ENCODE measurements at regions not wholly inside any gene's neighbourhood (a gene's known extent, or its start where the extent isn't known, plus 50 kb on each side); places are given as distances from the start of the nearest gene placed in this dataset.

DNA sequence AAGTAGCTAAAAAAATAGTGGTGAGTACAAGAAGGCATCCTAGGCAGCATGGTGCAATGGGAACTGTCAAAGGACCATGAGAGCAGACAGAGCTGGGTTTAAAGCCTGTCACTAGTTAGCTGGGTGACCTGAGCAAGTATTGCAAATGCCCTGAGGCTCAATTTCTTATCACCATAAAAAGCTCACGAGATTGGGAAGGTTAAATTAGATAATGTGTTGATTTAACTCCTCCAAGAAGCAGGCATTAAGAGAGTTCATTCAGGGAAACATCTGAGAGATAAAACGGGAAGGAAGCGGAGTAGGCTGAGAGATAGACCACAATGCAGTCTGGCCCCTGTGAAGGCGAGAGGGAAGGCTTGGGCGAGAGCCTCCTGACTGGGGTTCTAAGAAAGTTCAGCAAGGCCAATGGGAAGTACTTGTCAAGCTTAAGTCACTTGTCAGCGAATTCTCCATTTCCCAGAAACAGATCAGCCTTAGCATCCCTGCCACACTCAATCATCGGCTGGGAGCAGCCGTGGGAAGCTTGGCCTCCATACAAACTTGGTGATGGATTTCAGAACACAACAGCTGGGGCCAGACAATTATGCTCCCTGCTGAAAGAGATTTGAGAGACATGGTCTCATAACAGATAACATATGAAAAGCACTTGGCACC, 105.5 kb downstream of the POU4F1 start:
- TF ChIP-seq CTCF (IDR thresholded peaks at IDR 0.05; ENCODE audit: low read length) (no peak), EZH2 (IDR thresholded peaks at IDR 0.05; ENCODE audit: borderline replicate concordance, low read length) (no peak)

Measured in OCI-LY1 (cell line).